GM18907 (cell line): ENCODE measurements at regions not wholly inside any gene's neighbourhood (a gene's known extent, or its start where the extent isn't known, plus 50 kb on each side); places are given as distances from the start of the nearest gene placed in this dataset.
"Not testable (repeated sequence)": the region's sequence is repeated elsewhere in the genome, so short reads cannot be mapped to it uniquely, and the experiment has no call there.

Source experiments
- ATAC-seq: cut with Tn5 transposase; IDR thresholded peaks from one replicate; pipeline ENCODE4 v1.9.1; 2021; ENCODE audit warnings: mild to moderate bottlenecking, moderate library complexity; ENCODE audit not compliant: unreplicated experiment

DNA sequence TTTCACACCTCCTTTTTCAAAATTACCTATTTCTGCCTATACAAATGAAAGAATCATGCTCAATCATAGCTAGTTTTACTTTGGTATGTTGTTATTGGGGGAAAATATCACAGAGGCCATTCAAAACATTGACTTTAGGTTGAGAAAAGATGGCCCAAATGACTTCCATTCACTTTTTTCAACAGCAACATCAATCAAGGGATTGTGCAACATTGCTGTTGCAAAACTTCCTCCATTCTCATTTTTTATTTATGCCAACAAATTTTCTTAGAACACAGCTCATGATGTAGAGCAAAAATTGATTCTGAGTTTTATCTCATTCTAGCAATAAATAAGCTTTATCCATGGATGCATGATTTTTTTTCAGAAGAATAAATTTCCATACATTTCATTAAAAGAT lies 93.6 kb upstream of the RORB start:
- no peak for ATAC-seq

DNA sequence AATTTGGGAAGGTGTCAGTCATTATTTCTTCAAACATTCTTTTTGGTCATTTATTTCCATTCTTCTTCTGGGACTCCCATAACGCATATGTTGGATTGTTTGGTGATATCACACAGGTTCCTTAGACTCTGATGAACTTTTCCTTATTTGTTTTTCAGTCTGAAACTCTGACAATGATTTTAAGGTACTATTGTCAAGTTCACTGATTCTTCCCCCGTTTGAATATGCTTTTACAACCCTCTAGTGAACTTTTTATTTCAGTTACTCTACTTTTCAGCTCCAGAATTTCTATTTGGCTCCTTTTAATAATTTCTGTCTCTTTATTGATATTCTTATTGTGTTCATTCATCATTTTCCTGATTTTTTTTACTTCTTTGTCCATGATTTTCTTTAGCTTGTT lies 92.5 kb upstream of the RORB start:
- no peak for ATAC-seq

DNA sequence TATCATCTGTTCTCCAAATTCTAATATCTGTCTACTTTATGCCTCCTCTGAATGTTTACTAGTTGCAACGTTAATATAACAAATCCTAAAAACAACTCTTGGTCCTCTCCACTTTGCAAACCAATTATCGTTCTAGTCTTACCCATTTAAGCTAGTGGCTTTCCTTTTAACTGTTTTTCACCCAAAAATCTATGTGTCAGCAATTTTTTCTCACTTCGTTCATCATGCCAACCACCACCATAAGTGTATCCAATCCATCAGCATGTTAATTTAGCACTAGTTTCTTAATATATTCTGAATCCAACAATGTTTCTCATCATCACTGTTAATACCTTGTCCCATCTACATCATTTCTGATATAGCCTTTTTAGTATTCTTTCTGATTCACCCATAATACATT lies 90.0 kb upstream of the RORB start:
- no peak for ATAC-seq

GRCh38 chr9:74412236-74412979 lies 84.7 kb upstream of the RORB start:
- no peak for ATAC-seq

GRCh38 chr9:74413876-74414275 lies 83.3 kb upstream of the RORB start:
- ATAC-seq, result no peak

DNA sequence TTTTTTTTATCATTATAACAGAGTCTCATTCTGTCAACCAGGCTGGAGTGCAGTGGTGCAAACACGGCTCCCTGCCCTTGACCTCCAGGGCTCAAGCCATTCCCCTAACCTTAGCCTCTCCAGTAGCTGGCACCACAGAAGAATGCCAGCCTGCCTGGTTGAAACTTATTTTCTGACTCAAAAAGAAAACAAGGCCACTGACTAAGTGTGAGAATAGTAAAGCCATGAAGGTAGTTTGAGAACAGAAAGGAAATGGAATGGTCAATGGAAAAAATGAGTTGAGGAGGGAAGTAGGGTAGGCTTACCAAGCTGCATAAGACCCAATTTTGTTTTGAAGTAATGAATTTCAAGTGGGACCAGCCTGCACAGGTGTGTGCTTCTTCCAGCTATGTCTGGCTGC lies 82.8 kb upstream of the RORB start:
- no peak for ATAC-seq

GRCh38 chr9:74415995-74416394 lies 81.1 kb upstream of the RORB start:
- ATAC-seq, result no peak

DNA sequence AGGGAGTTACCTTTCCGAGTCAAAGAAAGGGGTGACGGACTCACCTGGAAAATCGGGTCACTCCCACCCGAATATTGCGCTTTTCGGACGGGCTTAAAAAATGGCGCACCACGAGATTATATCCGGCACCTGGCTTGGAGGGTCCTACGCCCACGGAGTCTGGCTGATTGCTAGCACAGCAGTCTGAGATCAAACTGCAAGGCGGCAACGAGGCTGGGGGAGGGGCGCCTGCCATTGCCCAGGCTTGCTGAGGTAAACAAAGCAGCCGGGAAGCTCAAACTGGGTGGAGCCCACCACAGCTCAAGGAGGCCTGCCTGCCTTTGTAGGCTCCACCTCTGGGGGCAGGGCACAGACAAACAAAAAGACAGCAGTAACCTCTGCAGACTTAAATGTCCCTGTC lies 72.6 kb upstream of the RORB start:
- not testable (repeated sequence) for ATAC-seq

- no peak for ATAC-seq
Observed at GRCh38 chr9:74431467-74431866, 65.7 kb upstream of the RORB start.

GRCh38 chr9:74443036-74443750 lies 53.9 kb upstream of the RORB start:
- ATAC-seq, result no peak

DNA sequence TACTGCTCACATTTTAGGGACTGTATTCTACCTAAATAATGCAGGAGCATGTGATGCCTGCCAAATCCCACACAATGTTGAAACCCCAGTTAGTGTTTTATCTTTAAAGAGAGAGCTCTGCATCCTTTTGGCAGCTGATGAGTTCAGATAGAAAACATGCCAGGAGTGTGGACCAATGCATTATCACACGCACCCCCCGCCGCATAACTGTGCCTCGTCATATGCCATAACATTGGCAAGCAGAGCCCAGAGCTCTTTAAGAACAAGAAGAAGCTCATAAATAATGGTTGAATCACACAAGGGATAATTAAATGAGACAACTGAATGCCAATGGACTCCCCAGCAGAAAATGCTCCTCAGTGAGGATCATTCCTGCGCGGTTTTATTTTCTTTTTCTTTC lies 52.8 kb upstream of the RORB start:
- no peak for ATAC-seq
